DMS53 (cell line): ENCODE measurements at regions not wholly inside any gene's neighbourhood (a gene's known extent, or its start where the extent isn't known, plus 50 kb on each side); places are given as distances from the start of the nearest gene placed in this dataset.

Experiments
- DNase-seq: peaks from one replicate; lab custom pipeline; 2025; lab: John Stamatoyannopoulos, UW

- no peak for DNase-seq
These were observed 60.8 kb downstream of the CCNA1 start for GRCh38 chr13:36493046-36493445.

- DNase-seq: no peak
These were observed 63.1 kb downstream of the CCNA1 start for GRCh38 chr13:36495431-36495830.

- peak; percentile 10 for DNase-seq
These were observed 77.1 kb downstream of the CCNA1 start for GRCh38 chr13:36509369-36509768.

- DNase-seq: no peak
These were observed 80.5 kb downstream of the CCNA1 start for GRCh38 chr13:36512771-36513170.

DNA sequence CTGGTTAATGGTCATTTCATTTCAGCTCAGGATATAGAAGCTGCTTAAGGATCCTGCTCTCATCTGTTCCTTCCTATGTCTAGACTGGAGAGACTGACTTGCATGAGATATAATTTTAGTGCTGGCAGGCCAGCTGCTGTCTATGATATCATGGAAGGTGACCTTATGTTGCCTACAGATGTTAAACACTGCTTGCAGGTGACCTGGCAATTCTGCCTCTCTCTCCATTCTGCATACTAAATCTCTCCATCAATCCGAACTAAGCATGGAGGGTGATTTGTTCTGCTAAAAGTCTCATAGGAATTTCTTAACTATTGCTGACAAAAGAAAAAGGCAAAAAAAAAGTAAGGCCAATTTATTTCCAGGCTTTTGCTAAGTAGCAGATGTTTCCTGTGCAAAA is 81.0 kb downstream of the CCNA1 start:
- DNase-seq: no peak

GRCh38 chr13:36515466-36515865 is 83.2 kb downstream of the CCNA1 start:
- no peak for DNase-seq

- DNase-seq: no peak
These were observed 83.9 kb downstream of the CCNA1 start for GRCh38 chr13:36516225-36516624.

- peak; percentile 6 for DNase-seq
These were observed 86.4 kb downstream of the CCNA1 start for GRCh38 chr13:36518707-36519106.

DNA sequence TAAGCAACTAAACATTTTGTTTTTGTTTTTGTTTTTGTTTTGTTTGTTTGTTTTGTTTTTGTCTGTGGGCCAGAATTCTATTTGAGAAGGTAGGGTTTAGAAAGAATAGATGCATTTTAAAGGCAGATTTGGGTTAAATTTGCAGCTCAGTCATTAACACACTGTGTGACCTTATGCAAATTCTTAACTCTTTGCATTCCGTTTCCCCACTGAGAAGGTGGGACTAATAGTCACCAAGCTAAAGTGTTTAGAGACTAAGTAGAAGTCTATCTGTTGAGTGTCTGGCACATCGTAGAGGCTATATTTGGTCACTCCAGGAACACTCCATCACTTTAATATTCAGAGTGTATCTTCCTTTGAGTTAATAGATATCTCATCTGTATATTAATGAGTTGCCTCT is 87.1 kb downstream of the CCNA1 start:
- DNase-seq: no peak

DNA sequence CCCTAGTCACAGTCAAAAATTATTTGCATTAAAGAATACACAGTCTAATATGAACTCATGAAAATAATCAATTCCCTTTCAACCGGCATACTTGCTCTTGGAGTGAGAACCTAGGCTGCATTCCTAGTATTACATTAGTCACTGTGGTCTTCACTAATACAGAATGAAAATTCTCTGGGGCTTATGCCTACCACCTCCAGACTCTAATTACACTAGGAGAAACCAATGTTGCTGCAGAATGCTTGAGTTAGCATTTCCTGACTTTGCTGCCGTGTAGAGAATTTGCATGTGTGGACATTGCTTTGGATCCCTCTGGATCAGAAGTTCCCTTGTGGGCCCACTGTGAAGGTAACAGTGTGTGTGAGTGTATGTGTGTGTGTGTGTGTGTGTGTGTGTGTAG is 87.8 kb downstream of the CCNA1 start:
- DNase-seq: no peak

DNA sequence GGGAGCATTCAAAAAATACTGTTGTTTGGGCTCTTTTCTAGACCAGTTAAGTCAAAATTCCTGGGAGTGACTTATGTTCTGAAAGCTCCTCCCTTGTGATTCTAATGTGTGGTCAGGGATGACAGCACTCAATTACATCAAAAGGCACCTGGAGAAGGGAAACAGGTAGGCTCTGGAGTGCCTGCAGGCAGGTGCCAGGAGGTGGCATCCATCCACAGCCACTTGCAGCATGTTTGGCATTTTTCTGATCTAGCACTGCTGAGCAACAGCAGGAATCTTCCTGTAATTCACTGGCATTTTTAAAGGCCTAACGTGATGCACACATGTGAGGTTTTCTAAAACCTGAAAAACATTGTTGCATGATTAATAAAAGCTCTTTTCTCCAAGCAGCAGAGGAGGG is 94.6 kb downstream of the CCNA1 start:
- peak; percentile 73 for DNase-seq

GRCh38 chr13:36528105-36528504 is 95.8 kb downstream of the CCNA1 start:
- peak; percentile 49 for DNase-seq

- no peak for DNase-seq
These were observed 97.9 kb downstream of the CCNA1 start for GRCh38 chr13:36530050-36530789.

GRCh38 chr13:36530861-36531590 is 98.7 kb downstream of the CCNA1 start:
- DNase-seq: no peak

- no peak for DNase-seq
These were observed 99.6 kb downstream of the CCNA1 start for GRCh38 chr13:36531746-36532486.

DNA sequence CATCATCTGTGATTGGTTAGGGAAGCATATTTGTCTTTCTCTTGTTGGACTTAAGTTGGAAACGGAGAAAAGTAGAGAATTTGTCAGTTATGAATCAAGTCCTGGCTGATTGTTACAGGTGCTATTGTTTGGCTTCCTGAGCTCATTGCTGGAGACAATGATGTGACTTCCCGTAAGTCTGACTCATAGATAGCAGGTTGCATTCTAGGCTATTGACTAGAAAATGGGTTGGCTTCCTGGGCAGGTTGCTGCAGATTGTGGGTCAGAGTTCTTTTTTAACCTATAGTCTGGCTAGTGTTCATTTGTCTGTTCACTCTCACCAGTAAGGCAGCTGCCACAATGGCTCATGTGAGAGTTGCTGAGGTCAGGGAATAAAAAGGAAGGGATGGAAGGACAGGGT is 101.5 kb downstream of the CCNA1 start:
- DNase-seq: peak; percentile 82

DNA sequence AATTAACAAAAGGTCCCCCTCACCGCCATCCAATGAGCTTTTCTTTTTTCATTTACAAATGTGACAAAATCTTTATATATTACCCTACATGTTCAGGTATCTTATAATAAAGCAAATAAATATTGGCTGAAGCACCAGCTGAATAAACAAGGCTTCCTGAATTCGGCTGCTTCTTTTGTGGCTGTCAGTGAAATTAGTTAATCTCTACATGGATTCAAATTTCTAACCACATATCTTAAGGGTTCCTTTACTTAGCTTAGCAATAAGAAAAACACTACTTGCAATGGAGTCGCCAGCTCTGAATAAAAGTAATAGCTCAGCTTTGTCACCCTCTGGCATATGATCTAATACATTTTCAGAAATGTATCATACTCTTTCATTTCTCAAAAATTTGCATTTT is 104.3 kb downstream of the CCNA1 start:
- peak; percentile 62 for DNase-seq

DNA sequence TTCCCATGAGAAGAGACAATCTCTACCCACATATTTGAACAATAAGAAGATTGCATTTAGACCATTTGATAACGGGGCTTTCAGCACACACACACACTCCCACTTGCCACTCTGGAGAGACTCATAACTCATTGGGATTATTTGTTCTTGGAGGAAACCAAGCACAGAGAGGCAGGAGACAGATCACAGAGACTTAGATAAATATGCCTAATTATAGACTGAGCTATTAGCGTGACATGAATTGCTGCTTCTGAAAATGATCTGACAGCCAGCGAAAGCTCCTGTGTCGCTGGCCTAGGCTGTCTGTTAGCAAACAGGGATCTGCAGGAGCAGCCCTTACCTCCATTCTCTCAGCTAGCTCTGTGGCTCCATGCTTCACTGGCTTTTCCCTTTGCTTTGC is 111.4 kb downstream of the CCNA1 start:
- DNase-seq: no peak

DNA sequence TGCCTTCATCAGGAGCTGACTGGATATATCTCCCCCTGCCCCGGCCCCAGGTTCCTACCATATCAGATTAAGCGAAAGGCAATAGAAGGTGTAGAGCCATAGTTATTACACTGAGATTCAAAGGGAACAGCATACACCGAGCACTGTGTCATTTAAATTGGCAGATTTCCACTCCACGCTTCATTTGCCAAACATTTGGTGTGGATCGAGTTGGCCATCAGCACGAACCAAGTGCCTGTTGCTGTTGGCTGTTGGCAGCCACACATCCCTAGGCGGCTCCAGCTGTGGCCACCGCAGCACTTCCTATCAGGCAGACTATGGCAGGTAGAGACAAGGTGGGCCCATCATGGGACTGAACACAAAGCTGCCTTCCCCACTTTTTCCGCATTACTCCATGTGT is 115.8 kb downstream of the CCNA1 start:
- no peak for DNase-seq

DNA sequence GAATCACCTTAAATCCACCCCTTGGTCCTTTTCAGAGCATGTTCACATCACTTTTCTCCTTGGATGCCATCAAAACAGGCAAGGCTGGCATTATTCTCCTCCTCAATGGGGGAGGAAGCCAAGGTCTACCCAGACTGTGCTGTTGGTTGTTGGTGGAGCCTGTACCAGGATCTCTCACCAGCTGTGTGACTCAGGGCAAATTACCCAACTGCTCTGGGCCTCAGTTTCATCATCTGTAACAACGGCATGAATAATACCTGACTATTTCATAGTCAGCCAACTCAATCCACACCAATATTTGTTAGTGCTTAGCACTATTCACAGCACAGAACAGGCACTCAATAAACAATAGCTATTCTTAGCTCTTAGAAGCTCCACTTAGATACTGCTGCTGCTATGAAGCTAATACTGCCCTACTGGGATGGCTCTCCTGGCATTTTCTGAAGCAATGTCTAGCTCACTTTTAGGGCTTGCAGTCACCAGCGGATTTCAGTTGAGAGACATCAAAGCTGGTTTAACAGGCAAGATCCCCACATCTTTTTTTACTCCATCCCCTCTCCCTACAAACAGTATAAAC is 116.9 kb downstream of the CCNA1 start:
- DNase-seq: no peak

DNA sequence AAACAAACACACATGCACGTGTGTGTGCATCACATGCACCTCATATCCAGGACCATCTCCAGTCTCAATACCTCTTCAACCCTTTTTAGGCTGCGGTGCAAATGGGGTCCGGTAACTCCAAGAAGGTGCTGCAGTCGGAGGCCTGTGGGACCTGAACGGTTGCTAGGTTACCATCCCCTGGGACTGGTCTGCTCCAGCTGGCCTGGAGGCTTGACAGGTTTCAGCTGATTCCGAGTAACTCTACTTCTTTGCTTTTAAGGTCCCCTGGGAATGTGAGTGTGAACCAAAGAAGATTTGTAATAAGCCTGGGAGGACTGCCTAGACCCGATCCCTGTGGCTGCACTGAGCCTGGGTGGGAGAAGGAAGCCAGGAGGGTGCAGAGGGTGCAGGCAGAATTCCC is 117.5 kb downstream of the CCNA1 start:
- no peak for DNase-seq

- DNase-seq: no peak
These were observed 117.9 kb downstream of the CCNA1 start for GRCh38 chr13:36550177-36550576.

GRCh38 chr13:36551445-36551844 is 119.2 kb downstream of the CCNA1 start:
- DNase-seq: no peak
